ENCODE measurements at regions not wholly inside any gene's neighbourhood (a gene's known extent, or its start where the extent isn't known, plus 50 kb on each side); places are given as distances from the start of the nearest gene placed in this dataset.

DNA sequence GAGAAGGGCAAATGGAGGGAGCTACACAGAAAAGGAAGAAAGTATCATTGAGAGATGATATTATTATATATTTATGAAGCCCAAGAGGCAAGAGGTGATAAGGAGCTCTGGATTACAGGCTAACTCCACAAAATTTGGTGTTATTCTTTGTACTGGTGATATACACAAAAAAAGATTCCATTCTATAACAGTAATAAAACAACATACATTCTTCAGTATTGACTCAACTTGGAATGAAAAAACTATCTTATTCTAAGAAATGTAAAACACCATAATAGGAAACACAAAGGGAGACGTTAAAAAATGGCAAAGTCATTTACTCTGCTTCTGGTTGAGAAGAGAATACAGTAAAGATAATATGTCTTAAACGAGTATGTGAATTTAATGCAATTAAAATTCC lies 99.4 kb downstream of the TEX35 start:
- no peak for TF ChIP-seq CTCF (IDR thresholded peaks at IDR 0.05 in 2 of 3, conservative IDR thresholded peaks at IDR 0.05 in 1 of 3; ENCODE audit: borderline replicate concordance in 1 of 3, insufficient read depth in 1 of 3, low read depth in 2 of 3, low read length in 2 of 3)
- TF ChIP-seq, protein P1, sequence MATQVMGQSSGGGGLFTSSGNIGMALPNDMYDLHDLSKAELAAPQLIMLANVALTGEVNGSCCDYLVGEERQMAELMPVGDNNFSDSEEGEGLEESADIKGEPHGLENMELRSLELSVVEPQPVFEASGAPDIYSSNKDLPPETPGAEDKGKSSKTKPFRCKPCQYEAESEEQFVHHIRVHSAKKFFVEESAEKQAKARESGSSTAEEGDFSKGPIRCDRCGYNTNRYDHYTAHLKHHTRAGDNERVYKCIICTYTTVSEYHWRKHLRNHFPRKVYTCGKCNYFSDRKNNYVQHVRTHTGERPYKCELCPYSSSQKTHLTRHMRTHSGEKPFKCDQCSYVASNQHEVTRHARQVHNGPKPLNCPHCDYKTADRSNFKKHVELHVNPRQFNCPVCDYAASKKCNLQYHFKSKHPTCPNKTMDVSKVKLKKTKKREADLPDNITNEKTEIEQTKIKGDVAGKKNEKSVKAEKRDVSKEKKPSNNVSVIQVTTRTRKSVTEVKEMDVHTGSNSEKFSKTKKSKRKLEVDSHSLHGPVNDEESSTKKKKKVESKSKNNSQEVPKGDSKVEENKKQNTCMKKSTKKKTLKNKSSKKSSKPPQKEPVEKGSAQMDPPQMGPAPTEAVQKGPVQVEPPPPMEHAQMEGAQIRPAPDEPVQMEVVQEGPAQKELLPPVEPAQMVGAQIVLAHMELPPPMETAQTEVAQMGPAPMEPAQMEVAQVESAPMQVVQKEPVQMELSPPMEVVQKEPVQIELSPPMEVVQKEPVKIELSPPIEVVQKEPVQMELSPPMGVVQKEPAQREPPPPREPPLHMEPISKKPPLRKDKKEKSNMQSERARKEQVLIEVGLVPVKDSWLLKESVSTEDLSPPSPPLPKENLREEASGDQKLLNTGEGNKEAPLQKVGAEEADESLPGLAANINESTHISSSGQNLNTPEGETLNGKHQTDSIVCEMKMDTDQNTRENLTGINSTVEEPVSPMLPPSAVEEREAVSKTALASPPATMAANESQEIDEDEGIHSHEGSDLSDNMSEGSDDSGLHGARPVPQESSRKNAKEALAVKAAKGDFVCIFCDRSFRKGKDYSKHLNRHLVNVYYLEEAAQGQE (IDR thresholded peaks at IDR 0.05; ENCODE audit: low read depth) = no peak
- no peak for TF ChIP-seq CEBPB (IDR thresholded peaks at IDR 0.05; ENCODE audit: low read depth)
- TF ChIP-seq RAD21 (IDR thresholded peaks at IDR 0.05; ENCODE audit: low read depth) = no peak
- TF ChIP-seq POLR2AphosphoS5 (IDR thresholded peaks at IDR 0.05; ENCODE audit: low read depth, low read length) = no peak
- TF ChIP-seq POLR2A (IDR thresholded peaks at IDR 0.05; ENCODE audit: borderline replicate concordance, extremely low read depth, insufficient read depth, insufficient read length) = no peak
- no peak for TF ChIP-seq EGR1 (IDR thresholded peaks at IDR 0.05; ENCODE audit: low read depth)
- TF ChIP-seq EZH2 (IDR thresholded peaks at IDR 0.05) = no peak
